ENCODE measurements at regions not wholly inside any gene's neighbourhood (a gene's known extent, or its start where the extent isn't known, plus 50 kb on each side); places are given as distances from the start of the nearest gene placed in this dataset.

DNA sequence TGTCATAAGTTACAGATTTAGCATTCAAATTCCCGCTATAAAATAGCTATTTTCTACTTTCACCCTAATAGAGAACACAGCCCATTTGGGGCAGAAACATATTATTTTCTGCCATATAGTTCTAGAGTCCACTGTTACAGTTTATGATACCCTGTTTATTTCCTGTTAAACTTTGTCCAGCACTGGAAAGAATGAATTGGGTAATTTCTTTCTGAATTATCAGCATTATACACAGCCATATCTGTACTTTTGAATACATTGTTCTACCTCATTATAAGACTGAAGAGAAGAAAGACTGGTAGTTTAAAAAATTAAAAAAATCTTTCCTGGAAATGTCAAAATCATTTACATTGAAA lies 332.1 kb downstream of the DIRAS2 start:
- Mint-ChIP-seq H3K4me3 (no peak overlapping the region), H3K4me1 (peaks cover 2% of the 10 kb centered on the region), H3K27ac (no peak overlapping the region), H3K36me3 (ENCODE audit: low read depth) (no peaks in the 10 kb centered on the region), H3K9me3 (no peaks in the 10 kb centered on the region), H3K27me3 (ENCODE audit: insufficient read depth) (peaks cover 1% of the 10 kb centered on the region)
- H3K36me3 ChIP-seq (ENCODE audit: control insufficient read depth, insufficient read depth, low read length) = no peaks in the 10 kb centered on the region
- WGBS, 2 experiments (ENCODE audit: insufficient coverage in 1 of 2, insufficient read length in 1 of 2) = 83 to 89% methylated on average over 1 of the region's 1 CpG
- no peaks in the 10 kb centered on the region for H3K9me3 ChIP-seq (ENCODE audit: control insufficient read depth, low read length)
- H3K27ac ChIP-seq (ENCODE audit: low read depth, low read length) = no peak overlapping the region
- DNase-seq = no peak
- H3K4me1 ChIP-seq (ENCODE audit: control insufficient read depth, insufficient read depth, low read length) = no peaks in the 10 kb centered on the region
- no peak overlapping the region for H3K9ac ChIP-seq (ENCODE audit: extremely low read depth, low read length, poor library complexity, severe bottlenecking)
- no peaks in the 10 kb centered on the region for H3K27me3 ChIP-seq (ENCODE audit: control insufficient read depth, insufficient read depth, low read length, poor library complexity, severe bottlenecking)
- H3K4me3 ChIP-seq (ENCODE audit: low read length) = no peak overlapping the region
- TF ChIP-seq CTCF (conservative IDR thresholded peaks at IDR 0.05) = no peak

GRCh38 chr9:90311811-90312210 lies 330.8 kb downstream of the DIRAS2 start:
- Mint-ChIP-seq H3K9me3 (no peaks in the 10 kb centered on the region), H3K36me3 (ENCODE audit: low read depth) (no peaks in the 10 kb centered on the region), H3K4me3 (no peak overlapping the region), H3K4me1 (peaks cover 2% of the 10 kb centered on the region), H3K27ac (no peak overlapping the region), H3K27me3 (ENCODE audit: insufficient read depth) (peaks cover 1% of the 10 kb centered on the region)
- Histone ChIP-seq H3K27me3 (ENCODE audit: control insufficient read depth, insufficient read depth, low read length, poor library complexity, severe bottlenecking) (no peaks in the 10 kb centered on the region), H3K4me1 (ENCODE audit: control insufficient read depth, insufficient read depth, low read length) (no peaks in the 10 kb centered on the region), H3K9me3 (ENCODE audit: control insufficient read depth, low read length) (no peaks in the 10 kb centered on the region), H3K27ac (ENCODE audit: low read depth, low read length) (no peak overlapping the region), H3K36me3 (ENCODE audit: control insufficient read depth, insufficient read depth, low read length) (no peaks in the 10 kb centered on the region), H3K4me3 (ENCODE audit: low read length) (no peak overlapping the region), H3K9ac (ENCODE audit: extremely low read depth, low read length, poor library complexity, severe bottlenecking) (no peak overlapping the region)
- no peak for DNase-seq
- WGBS, 2 experiments (ENCODE audit: insufficient coverage in 1 of 2, insufficient read length in 1 of 2) = 87 to 91% methylated on average over 4 to 6 of the region's 7 CpGs
- no peak for TF ChIP-seq CTCF (conservative IDR thresholded peaks at IDR 0.05)

DNA sequence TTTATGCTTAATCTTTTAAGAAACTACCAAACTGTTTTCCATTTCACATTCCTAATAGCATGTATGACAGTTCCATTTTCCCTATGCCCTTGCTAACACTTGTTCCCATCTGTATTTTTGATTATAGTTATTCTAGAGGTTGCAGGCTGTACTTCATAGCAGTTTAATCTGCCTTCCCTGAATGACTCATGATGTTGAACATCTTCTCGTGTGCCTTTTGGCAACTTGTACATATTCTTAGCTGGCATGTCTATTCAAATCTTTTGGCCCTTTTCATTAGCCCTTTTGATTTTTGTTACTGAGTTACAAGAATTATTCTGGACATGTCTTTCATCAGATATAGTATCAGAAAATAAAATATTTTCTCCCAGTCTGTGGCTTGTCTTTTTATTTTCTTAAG lies 320.3 kb downstream of the DIRAS2 start:
- Mint-ChIP-seq H3K9me3 (no peaks in the 10 kb centered on the region), H3K27ac (no peak overlapping the region), H3K27me3 (ENCODE audit: insufficient read depth) (no peaks in the 10 kb centered on the region), H3K4me1 (peaks cover 3% of the 10 kb centered on the region), H3K4me3 (no peak overlapping the region), H3K36me3 (ENCODE audit: low read depth) (no peaks in the 10 kb centered on the region)
- Histone ChIP-seq H3K27ac (ENCODE audit: low read depth, low read length) (no peak overlapping the region), H3K9ac (ENCODE audit: extremely low read depth, low read length, poor library complexity, severe bottlenecking) (no peak overlapping the region), H3K9me3 (ENCODE audit: control insufficient read depth, low read length) (no peaks in the 10 kb centered on the region), H3K4me1 (ENCODE audit: control insufficient read depth, insufficient read depth, low read length) (no peaks in the 10 kb centered on the region), H3K27me3 (ENCODE audit: control insufficient read depth, insufficient read depth, low read length, poor library complexity, severe bottlenecking) (no peaks in the 10 kb centered on the region), H3K4me3 (ENCODE audit: low read length) (no peak overlapping the region), H3K36me3 (ENCODE audit: control insufficient read depth, insufficient read depth, low read length) (no peaks in the 10 kb centered on the region)
- WGBS, 2 experiments (ENCODE audit: insufficient coverage in 1 of 2, insufficient read length in 1 of 2) = 80 to 82% methylated on average over 1 of the region's 1 CpG
- no peak for DNase-seq
- no peak for TF ChIP-seq CTCF (conservative IDR thresholded peaks at IDR 0.05)

All from endodermal cell (in vitro differentiated cells).